ENCODE measurements at regions not wholly inside any gene's neighbourhood (a gene's known extent, or its start where the extent isn't known, plus 50 kb on each side); places are given as distances from the start of the nearest gene placed in this dataset.

DNA sequence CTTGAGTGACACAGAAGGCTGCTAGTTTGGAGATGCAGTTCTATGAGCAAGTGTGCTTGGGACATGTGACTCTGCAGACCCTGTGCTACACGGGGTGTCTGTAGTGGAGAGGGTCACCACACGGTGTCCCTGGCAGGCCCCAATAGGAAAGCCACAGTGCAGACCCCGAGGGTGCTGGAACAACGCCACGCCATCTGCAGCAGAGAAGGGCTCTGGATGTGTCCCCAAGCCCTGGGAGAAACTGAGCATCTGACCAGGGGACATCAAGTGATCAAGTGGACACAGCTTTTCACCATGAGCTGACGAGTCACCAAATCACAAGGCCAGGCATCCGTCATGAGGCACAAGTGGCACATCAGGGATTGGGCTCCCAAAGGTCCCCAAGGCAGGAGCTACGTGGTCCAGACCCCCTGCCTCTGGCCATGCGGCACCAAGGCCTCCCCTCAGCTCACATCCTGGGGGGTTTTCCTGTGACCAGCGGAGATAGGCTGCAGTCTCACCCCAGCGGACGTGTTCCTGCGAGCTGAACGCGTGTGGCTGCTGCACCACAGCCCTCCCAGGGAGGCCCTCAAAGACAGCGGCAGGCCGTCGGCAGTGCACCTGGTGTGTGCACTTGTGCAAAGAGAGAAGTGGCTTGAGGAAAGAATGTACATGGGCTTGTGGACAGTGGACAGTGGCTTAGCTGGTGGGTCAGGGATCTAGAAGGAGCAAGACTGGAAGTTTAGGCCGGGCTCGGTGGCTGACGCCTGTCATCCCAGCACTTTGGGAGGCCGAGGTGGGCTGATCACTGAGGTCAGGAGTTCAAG is 96.7 kb downstream of the RPS6KA4 start:
- TF ChIP-seq EZH2phosphoT487 (IDR thresholded peaks at IDR 0.05; ENCODE audit: insufficient read depth, low read depth) = no peak
- no peak for TF ChIP-seq EZH2 (IDR thresholded peaks at IDR 0.05; ENCODE audit: insufficient read depth, poor library complexity, severe bottlenecking)
